Stimulated activated memory B cell treated with anti-CD40 and anti-IgM and Interleukin-4, amounts not matched to agents 10 μg/mL and 1 μg/mL and 100 μg/mL, for 72 hours (primary cell): ENCODE measurements at regions not wholly inside any gene's neighbourhood (a gene's known extent, or its start where the extent isn't known, plus 50 kb on each side); places are given as distances from the start of the nearest gene placed in this dataset.

Source experiments
- ATAC-seq: fragments of 150-1000 bp; cut with Tn5 transposase; 2 replicates; pipeline ENCODE4 v1.10.0; 2021
- H3K27ac Mint-ChIP-seq: one replicate; pipeline ENCODE4 v1.8.0; 2022; ENCODE audit warnings: mild to moderate bottlenecking, mixed read lengths
- H3K27me3 Mint-ChIP-seq: one replicate; pipeline ENCODE4 v1.8.0; 2022; ENCODE audit warnings: mixed read lengths
- H3K36me3 Mint-ChIP-seq: one replicate; pipeline ENCODE4 v1.8.0; 2022; ENCODE audit warnings: mixed read lengths
- H3K4me1 Mint-ChIP-seq: one replicate; pipeline ENCODE4 v1.8.0; 2022; ENCODE audit warnings: mixed read lengths
- H3K4me3 Mint-ChIP-seq: one replicate; pipeline ENCODE4 v1.8.0; 2022; ENCODE audit warnings: mild to moderate bottlenecking, moderate library complexity, mixed read lengths
- H3K9me3 Mint-ChIP-seq: one replicate; pipeline ENCODE4 v1.8.0; 2022; ENCODE audit warnings: mixed read lengths

- Mint-ChIP-seq H3K36me3 (no peaks in the 10 kb centered on the region), H3K27me3 (no peaks in the 10 kb centered on the region), H3K9me3 (peaks cover 6% of the 10 kb centered on the region), H3K4me1 (no peaks in the 10 kb centered on the region), H3K4me3 (no peak overlapping the region), H3K27ac (no peak overlapping the region)
- ATAC-seq: no peak
These were observed 162.7 kb upstream of the IRX2 start for GRCh38 chr5:2914022-2914661.

- Mint-ChIP-seq H3K27me3 (no peaks in the 10 kb centered on the region), H3K4me3 (no peak overlapping the region), H3K4me1 (no peaks in the 10 kb centered on the region), H3K9me3 (peaks cover 6% of the 10 kb centered on the region), H3K27ac (no peak overlapping the region), H3K36me3 (no peaks in the 10 kb centered on the region)
- ATAC-seq: no peak
These were observed 161.8 kb upstream of the IRX2 start for GRCh38 chr5:2913281-2913680.

GRCh38 chr5:2912741-2913140 lies 161.3 kb upstream of the IRX2 start:
- no peaks in the 10 kb centered on the region for H3K36me3 Mint-ChIP-seq
- no peak overlapping the region for H3K27ac Mint-ChIP-seq
- no peaks in the 10 kb centered on the region for H3K4me1 Mint-ChIP-seq
- H3K4me3 Mint-ChIP-seq: no peak overlapping the region
- peaks cover 6% of the 10 kb centered on the region for H3K9me3 Mint-ChIP-seq
- no peak for ATAC-seq
- no peaks in the 10 kb centered on the region for H3K27me3 Mint-ChIP-seq

- Mint-ChIP-seq H3K4me1 (no peaks in the 10 kb centered on the region), H3K9me3 (peaks cover 6% of the 10 kb centered on the region), H3K27ac (no peak overlapping the region), H3K27me3 (no peaks in the 10 kb centered on the region), H3K36me3 (no peaks in the 10 kb centered on the region), H3K4me3 (no peak overlapping the region)
- ATAC-seq: peak; percentile 36
These were observed 159.1 kb upstream of the IRX2 start for GRCh38 chr5:2910401-2911175.

GRCh38 chr5:2909035-2909434 lies 157.6 kb upstream of the IRX2 start:
- no peak overlapping the region for H3K4me3 Mint-ChIP-seq

GRCh38 chr5:2908086-2908485 lies 156.6 kb upstream of the IRX2 start:
- no peak for ATAC-seq
- H3K36me3 Mint-ChIP-seq: no peaks in the 10 kb centered on the region
- no peak overlapping the region for H3K4me3 Mint-ChIP-seq
- H3K27ac Mint-ChIP-seq: no peak overlapping the region
- H3K27me3 Mint-ChIP-seq: no peaks in the 10 kb centered on the region
- no peaks in the 10 kb centered on the region for H3K4me1 Mint-ChIP-seq
- H3K9me3 Mint-ChIP-seq: no peaks in the 10 kb centered on the region

More at GRCh38 chr5:2909035-2909434, 157.6 kb upstream of the IRX2 start:
- Mint-ChIP-seq H3K27me3 (no peaks in the 10 kb centered on the region), H3K27ac (no peak overlapping the region), H3K36me3 (no peaks in the 10 kb centered on the region), H3K9me3 (peaks cover 3% of the 10 kb centered on the region), H3K4me1 (no peaks in the 10 kb centered on the region)
- no peak for ATAC-seq

GRCh38 chr5:2906302-2907090 lies 155.0 kb upstream of the IRX2 start:
- ATAC-seq: no peak
- Mint-ChIP-seq H3K27me3 (no peaks in the 10 kb centered on the region), H3K36me3 (no peaks in the 10 kb centered on the region), H3K9me3 (peaks cover 3% of the 10 kb centered on the region), H3K4me1 (no peaks in the 10 kb centered on the region), H3K4me3 (no peak overlapping the region), H3K27ac (no peak overlapping the region)

GRCh38 chr5:2905741-2906140 lies 154.3 kb upstream of the IRX2 start:
- peaks cover 5% of the 10 kb centered on the region for H3K9me3 Mint-ChIP-seq
- no peaks in the 10 kb centered on the region for H3K36me3 Mint-ChIP-seq
- H3K27ac Mint-ChIP-seq: no peak overlapping the region
- ATAC-seq: no peak
- H3K4me3 Mint-ChIP-seq: no peak overlapping the region
- no peaks in the 10 kb centered on the region for H3K4me1 Mint-ChIP-seq
- H3K27me3 Mint-ChIP-seq: no peaks in the 10 kb centered on the region

- Mint-ChIP-seq H3K9me3 (peaks cover 11% of the 10 kb centered on the region), H3K27me3 (no peaks in the 10 kb centered on the region), H3K27ac (no peak overlapping the region), H3K36me3 (no peaks in the 10 kb centered on the region), H3K4me3 (no peak overlapping the region), H3K4me1 (no peaks in the 10 kb centered on the region)
- no peak for ATAC-seq
These were observed 153.5 kb upstream of the IRX2 start for GRCh38 chr5:2904956-2905355.

GRCh38 chr5:2904399-2904798 lies 152.9 kb upstream of the IRX2 start:
- Mint-ChIP-seq H3K4me3 (no peak overlapping the region), H3K27ac (no peak overlapping the region), H3K36me3 (no peaks in the 10 kb centered on the region), H3K9me3 (peaks cover 11% of the 10 kb centered on the region), H3K27me3 (no peaks in the 10 kb centered on the region), H3K4me1 (no peaks in the 10 kb centered on the region)
- no peak for ATAC-seq

GRCh38 chr5:2903451-2904395 lies 152.2 kb upstream of the IRX2 start:
- no peak for ATAC-seq

GRCh38 chr5:2902742-2903297 lies 151.3 kb upstream of the IRX2 start:
- Mint-ChIP-seq H3K27ac (no peak overlapping the region), H3K36me3 (no peaks in the 10 kb centered on the region), H3K9me3 (peaks cover 11% of the 10 kb centered on the region), H3K4me1 (no peaks in the 10 kb centered on the region), H3K4me3 (no peak overlapping the region), H3K27me3 (no peaks in the 10 kb centered on the region)
- no peak for ATAC-seq

More at GRCh38 chr5:2903451-2904395, 152.2 kb upstream of the IRX2 start:
- Mint-ChIP-seq H3K36me3 (no peaks in the 10 kb centered on the region), H3K27ac (no peak overlapping the region), H3K9me3 (peaks cover 11% of the 10 kb centered on the region), H3K27me3 (no peaks in the 10 kb centered on the region), H3K4me1 (no peaks in the 10 kb centered on the region), H3K4me3 (no peak overlapping the region)

- no peaks in the 10 kb centered on the region for H3K36me3 Mint-ChIP-seq
- H3K27ac Mint-ChIP-seq: no peak overlapping the region
- no peaks in the 10 kb centered on the region for H3K4me1 Mint-ChIP-seq
- H3K9me3 Mint-ChIP-seq: peaks cover 11% of the 10 kb centered on the region
- H3K27me3 Mint-ChIP-seq: no peaks in the 10 kb centered on the region
- no peak overlapping the region for H3K4me3 Mint-ChIP-seq
- no peak for ATAC-seq
These were observed 150.7 kb upstream of the IRX2 start for GRCh38 chr5:2902186-2902585.

GRCh38 chr5:2901511-2901910 lies 150.0 kb upstream of the IRX2 start:
- Mint-ChIP-seq H3K9me3 (peaks cover 11% of the 10 kb centered on the region), H3K4me1 (no peaks in the 10 kb centered on the region), H3K27me3 (no peaks in the 10 kb centered on the region), H3K27ac (no peak overlapping the region), H3K36me3 (no peaks in the 10 kb centered on the region), H3K4me3 (no peak overlapping the region)
- ATAC-seq: no peak
